ENCODE measurements at regions not wholly inside any gene's neighbourhood (a gene's known extent, or its start where the extent isn't known, plus 50 kb on each side); places are given as distances from the start of the nearest gene placed in this dataset.
A peak's percentile ranks its signal among the peaks of the same experiment; 100 is the strongest.

- TF ChIP-seq FOXJ3 (CRISPR knock-in tag; IDR thresholded peaks at IDR 0.05) (no peak), GATA2 (CRISPR knock-in tag; IDR thresholded peaks at IDR 0.05) (no peak), RFX5 (IDR thresholded peaks at IDR 0.05; ENCODE audit: low read length) (no peak), FOSL2 (IDR thresholded peaks at IDR 0.05; ENCODE audit: borderline replicate concordance, low read depth) (peak; percentile 83), CTCF (IDR thresholded peaks at IDR 0.05) (no peak), EP300 (IDR thresholded peaks at IDR 0.05; ENCODE audit: borderline replicate concordance in 1 of 2, low read depth in 1 of 2, low read length in 1 of 2) (peak in 1 of 2 experiments; percentile 66; a peak in 2 of 4 replicates), YY1 (IDR thresholded peaks at IDR 0.05; ENCODE audit: low read depth) (no peak), GABPA (IDR thresholded peaks at IDR 0.05; ENCODE audit: low read depth) (0 out of 2 replicates have a peak, but pooled peaks have one; percentile 14), CHD2 (IDR thresholded peaks at IDR 0.05; ENCODE audit: low read length, partially characterized antibody) (no peak), SMC3 (IDR thresholded peaks at IDR 0.05; ENCODE audit: low read depth, low read length) (0 out of 2 replicates have a peak, but pooled peaks have one; percentile 3), NFIC (IDR thresholded peaks at IDR 0.05; ENCODE audit: borderline replicate concordance) (peak; percentile 77), PBX3 (IDR thresholded peaks at IDR 0.05) (peak; percentile 85), REST (IDR thresholded peaks at IDR 0.05; ENCODE audit: low read depth, low read length) (0 out of 2 replicates have a peak, but pooled peaks have one; percentile 12), JUND (IDR thresholded peaks at IDR 0.05) (peak; percentile 81), IRF3 (IDR thresholded peaks at IDR 0.05; ENCODE audit: low read depth, low read length) (no peak)
These were observed 64.2 kb downstream of the SCG2 start (continued) for GRCh38 chr2:223537651-223538601.

Measured in SK-N-SH (cell line).